MM.1S (cell line): ENCODE measurements at regions not wholly inside any gene's neighbourhood (a gene's known extent, or its start where the extent isn't known, plus 50 kb on each side); places are given as distances from the start of the nearest gene placed in this dataset.

Experiments
- CTCF ChIP-seq: fragments of 300-600 bp; sonication (generic); IDR thresholded peaks from 2 replicates; pipeline ENCODE4 v1.5.1; 2016; ENCODE audit warnings: antibody characterized with exemption, low read length, mixed read lengths
- EZH2 ChIP-seq: fragments of 300-600 bp; sonication (generic); optimal IDR thresholded peaks from 2 replicates; pipeline ENCODE3; 2017; ENCODE audit warnings: low read depth, mild to moderate bottlenecking, antibody characterized with exemption, low read length, mixed read lengths
- EZH2phosphoT487 ChIP-seq: fragments of 300-600 bp; sonication (generic); IDR thresholded peaks from 2 replicates; pipeline ENCODE4 v1.6.1; 2018; ENCODE audit warnings: antibody characterized with exemption, low read length

DNA sequence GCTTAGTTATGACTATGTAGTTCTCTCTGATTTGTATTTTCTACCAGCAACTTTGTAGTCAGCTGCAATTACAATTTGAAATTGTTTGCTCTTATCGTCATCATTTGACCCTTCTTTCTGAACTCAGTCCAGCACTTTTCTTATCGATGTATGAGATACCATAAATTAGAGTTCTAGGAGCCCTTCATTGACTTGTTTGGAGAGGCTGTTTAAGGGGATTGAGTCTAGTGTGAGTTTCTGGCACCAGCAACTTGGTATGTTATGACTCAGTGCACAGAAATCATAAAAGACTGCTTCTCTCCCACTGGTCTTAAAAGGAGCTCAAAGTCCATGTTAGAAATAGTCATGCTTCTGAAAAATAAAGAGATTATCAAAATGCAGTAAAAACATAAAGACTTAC, 190.3 kb downstream of the TENT5A start:
- TF ChIP-seq CTCF (no peak), EZH2phosphoT487 (no peak), EZH2 (no peak)
